Immature natural killer cell (primary cell): ENCODE measurements at regions not wholly inside any gene's neighbourhood (a gene's known extent, or its start where the extent isn't known, plus 50 kb on each side); places are given as distances from the start of the nearest gene placed in this dataset.
"Not testable (repeated sequence)": the region's sequence is repeated elsewhere in the genome, so short reads cannot be mapped to it uniquely, and the experiment has no call there.

Experiments used
- DNase-seq, 3 donors: peaks; one replicate each; pipeline ENCODE4 v3.0.0; 2022; ENCODE audit warnings: mixed read lengths in 1 of 3
- H3K27ac Mint-ChIP-seq, 6 donors: one replicate each; pipeline ENCODE4 v1.8.0; 2020; ENCODE audit warnings: mixed read lengths in 6 of 6, mild to moderate bottlenecking in 5 of 6, inconsistent platforms in 4 of 6, moderate library complexity in 3 of 6
- H3K27me3 Mint-ChIP-seq, 3 donors: one replicate each; pipeline ENCODE4 v1.8.0; 2020 to 2021; ENCODE audit warnings: low read depth in 3 of 3, mild to moderate bottlenecking in 3 of 3, mixed read lengths in 3 of 3, moderate library complexity in 3 of 3, inconsistent platforms in 1 of 3
- H3K36me3 Mint-ChIP-seq, 3 donors: one replicate each; pipeline ENCODE4 v1.8.0; 2020; ENCODE audit warnings: mixed read lengths in 3 of 3, inconsistent platforms in 2 of 3, mild to moderate bottlenecking in 2 of 3
- H3K4me1 Mint-ChIP-seq, 2 donors: one replicate each; pipeline ENCODE4 v1.8.0; 2020; ENCODE audit warnings: inconsistent platforms in 2 of 2, mild to moderate bottlenecking in 2 of 2, mixed read lengths in 2 of 2, moderate library complexity in 1 of 2
- H3K4me3 Mint-ChIP-seq, 5 donors: one replicate each; pipeline ENCODE4 v1.8.0; 2020; ENCODE audit warnings: mild to moderate bottlenecking in 5 of 5, mixed read lengths in 5 of 5, inconsistent platforms in 3 of 5, moderate library complexity in 3 of 5
- H3K9me3 Mint-ChIP-seq, 6 donors: one replicate each; pipeline ENCODE4 v1.8.0; 2020; ENCODE audit warnings: mild to moderate bottlenecking in 6 of 6, mixed read lengths in 6 of 6, inconsistent platforms in 4 of 6, moderate library complexity in 3 of 6

DNA sequence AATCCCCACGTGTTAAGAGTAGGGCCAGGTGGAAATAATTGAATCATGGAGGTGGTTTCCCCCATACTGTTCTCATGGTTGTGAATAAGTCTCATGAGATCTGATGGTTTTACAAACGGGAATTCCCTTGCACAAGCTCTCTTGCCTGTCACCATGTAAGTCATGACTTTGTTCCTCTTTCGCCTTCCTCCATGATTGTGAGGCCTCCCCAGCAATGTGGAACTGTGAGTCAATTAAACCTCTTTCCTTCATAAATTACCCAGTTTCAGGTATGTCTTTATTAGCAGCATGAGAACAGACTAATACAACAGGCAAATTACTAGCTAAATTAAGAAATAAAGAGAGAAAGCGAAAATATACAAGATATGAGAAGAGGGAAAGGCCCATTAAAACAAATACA lies 1822.6 kb upstream of the PIK3C3 start:
- H3K36me3 Mint-ChIP-seq, H3K27me3 Mint-ChIP-seq, H3K4me3 Mint-ChIP-seq, H3K4me1 Mint-ChIP-seq, DNase-seq, H3K27ac Mint-ChIP-seq: not testable (repeated sequence)
- H3K9me3 Mint-ChIP-seq: peaks cover 0 to 43% (median 21%) of the 10 kb centered on the region in 6 donors

DNA sequence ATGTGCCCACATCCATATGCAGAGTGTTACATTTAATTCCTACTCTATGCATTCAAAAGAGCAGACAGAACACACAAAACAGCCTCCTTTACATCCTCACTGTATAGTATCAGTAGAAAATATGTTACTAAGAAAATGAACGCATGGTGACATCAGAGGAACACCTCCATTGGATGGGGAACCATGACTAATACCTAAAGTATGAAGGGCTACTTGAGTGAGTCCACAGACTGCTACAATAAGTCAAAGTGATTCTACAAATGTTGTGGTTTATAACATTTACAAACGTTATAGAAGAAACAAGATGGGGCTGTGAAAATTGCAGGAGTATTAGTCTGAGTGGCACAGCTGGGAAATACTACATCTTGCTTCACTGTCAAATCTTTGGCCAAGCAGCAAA lies 1830.9 kb upstream of the PIK3C3 start:
- no peak for DNase-seq
- no peaks in the 10 kb centered on the region for H3K4me1 Mint-ChIP-seq
- peaks cover 10 to 69% (median 23%) of the 10 kb centered on the region in 6 donors for H3K9me3 Mint-ChIP-seq
- H3K27me3 Mint-ChIP-seq: peaks cover 0 to 2% (median 0%) of the 10 kb centered on the region in 3 donors
- peaks cover 0 to 4% (median 0%) of the 10 kb centered on the region in 3 donors for H3K36me3 Mint-ChIP-seq
- no peak overlapping the region for H3K4me3 Mint-ChIP-seq
- H3K27ac Mint-ChIP-seq: no peak overlapping the region

DNA sequence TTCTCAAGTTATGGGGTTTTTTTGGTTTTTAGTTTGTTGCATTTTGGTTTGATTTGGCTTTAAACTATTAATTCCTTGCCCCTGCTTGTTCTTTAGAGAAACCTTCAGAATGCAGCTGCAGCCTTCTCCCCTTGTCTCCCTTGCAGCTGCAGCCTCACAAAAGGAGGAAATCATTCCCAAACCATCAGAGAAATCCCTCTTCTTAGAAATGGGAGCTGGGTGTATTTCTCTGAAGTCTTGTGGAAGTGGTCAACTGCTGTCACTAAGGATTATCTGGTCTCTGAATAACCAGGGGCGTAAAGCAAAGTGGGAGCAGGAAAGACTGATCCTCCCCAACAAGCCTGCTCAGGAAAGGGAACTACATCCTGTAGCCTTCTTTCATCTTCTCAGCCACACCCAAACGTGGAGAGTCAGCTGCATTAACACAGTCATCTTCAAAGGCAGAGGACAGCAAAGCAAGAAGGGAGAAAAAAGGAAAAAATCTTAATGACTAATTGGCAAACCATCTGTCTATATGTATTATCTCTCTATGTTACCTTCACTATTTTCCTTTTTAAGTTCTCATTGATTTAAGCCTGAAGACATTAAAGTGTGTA lies 1834.1 kb upstream of the PIK3C3 start:
- peaks cover 0 to 2% (median 0%) of the 10 kb centered on the region in 3 donors for H3K27me3 Mint-ChIP-seq
- no peak for DNase-seq
- H3K36me3 Mint-ChIP-seq: peaks cover 0 to 4% (median 0%) of the 10 kb centered on the region in 3 donors
- H3K4me3 Mint-ChIP-seq: no peak overlapping the region
- no peak overlapping the region for H3K27ac Mint-ChIP-seq
- peaks cover 4 to 71% (median 32%) of the 10 kb centered on the region in 6 donors for H3K9me3 Mint-ChIP-seq
- no peaks in the 10 kb centered on the region for H3K4me1 Mint-ChIP-seq

DNA sequence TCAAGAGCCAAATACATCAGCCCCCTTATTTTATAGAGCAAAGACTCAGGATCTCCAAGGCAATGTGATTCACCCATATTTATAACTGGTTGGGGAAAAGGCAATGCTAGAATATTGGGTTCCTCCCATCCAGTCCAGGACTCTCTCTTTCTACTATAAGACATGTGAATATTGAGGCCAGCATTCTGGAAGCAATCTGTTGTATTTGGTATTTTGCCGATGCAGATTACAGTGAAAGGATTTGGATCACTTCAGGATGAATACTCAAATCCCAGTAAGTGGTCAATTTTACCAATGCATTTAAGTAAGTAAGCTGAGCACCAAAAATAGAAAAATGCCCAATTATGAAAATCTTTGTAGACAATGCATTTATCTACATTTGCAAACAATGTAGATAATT lies 1834.7 kb upstream of the PIK3C3 start:
- DNase-seq: no peak
- Mint-ChIP-seq H3K36me3 (peaks cover 0 to 4% (median 0%) of the 10 kb centered on the region in 3 donors), H3K27me3 (peaks cover 0 to 2% (median 0%) of the 10 kb centered on the region in 3 donors), H3K4me1 (no peaks in the 10 kb centered on the region), H3K9me3 (peaks cover 7 to 71% (median 35%) of the 10 kb centered on the region in 6 donors), H3K27ac (no peak overlapping the region), H3K4me3 (no peak overlapping the region)

DNA sequence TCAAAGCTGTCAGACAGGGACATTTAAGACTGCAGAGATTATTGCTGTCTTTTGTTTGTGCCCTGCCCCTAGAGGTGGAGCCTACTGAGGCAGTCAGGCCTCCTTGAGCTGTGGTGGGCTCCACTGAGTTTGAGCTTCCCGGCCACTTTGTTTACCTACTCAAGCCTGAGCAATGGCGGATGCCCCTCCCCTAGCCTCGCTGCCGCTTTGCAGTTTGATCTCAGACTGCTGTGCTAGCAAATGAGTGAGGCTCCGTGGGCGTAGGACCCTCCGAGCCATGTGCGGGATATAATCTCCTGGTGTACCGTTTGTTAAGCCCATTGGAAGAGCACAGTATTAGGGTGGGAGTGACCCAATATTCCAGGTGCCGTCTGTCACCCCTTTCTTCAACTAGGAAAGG lies 1835.5 kb upstream of the PIK3C3 start:
- not testable (repeated sequence) for H3K4me1 Mint-ChIP-seq, H3K27ac Mint-ChIP-seq, H3K36me3 Mint-ChIP-seq, H3K27me3 Mint-ChIP-seq, DNase-seq, H3K4me3 Mint-ChIP-seq
- peaks cover 6 to 64% (median 34%) of the 10 kb centered on the region in 6 donors for H3K9me3 Mint-ChIP-seq

DNA sequence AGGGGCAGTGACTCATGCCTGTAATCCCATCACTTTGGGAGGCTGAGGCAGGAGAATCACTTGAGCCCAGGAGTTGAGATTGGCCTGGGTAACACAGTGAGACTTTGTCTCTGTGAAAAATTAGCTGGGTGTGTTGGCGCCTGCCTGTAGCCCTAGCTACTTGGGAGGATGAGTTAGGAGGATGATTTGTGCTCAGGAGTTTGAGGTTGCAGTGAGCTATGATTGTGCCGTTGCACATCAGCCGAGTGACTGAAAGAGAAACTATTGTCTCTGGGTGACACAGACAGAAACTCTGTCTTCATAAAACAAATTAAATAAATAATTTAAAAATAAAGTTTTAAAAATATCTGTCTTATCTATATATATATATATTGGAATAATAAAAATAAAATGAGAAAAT lies 1844.6 kb upstream of the PIK3C3 start:
- peaks cover 0 to 2% (median 0%) of the 10 kb centered on the region in 3 donors for H3K27me3 Mint-ChIP-seq
- H3K27ac Mint-ChIP-seq: no peak overlapping the region
- peaks cover 5 to 32% (median 12%) of the 10 kb centered on the region in 6 donors for H3K9me3 Mint-ChIP-seq
- no peaks in the 10 kb centered on the region for H3K4me1 Mint-ChIP-seq
- H3K4me3 Mint-ChIP-seq: no peak overlapping the region
- no peaks in the 10 kb centered on the region for H3K36me3 Mint-ChIP-seq
- no peak for DNase-seq

DNA sequence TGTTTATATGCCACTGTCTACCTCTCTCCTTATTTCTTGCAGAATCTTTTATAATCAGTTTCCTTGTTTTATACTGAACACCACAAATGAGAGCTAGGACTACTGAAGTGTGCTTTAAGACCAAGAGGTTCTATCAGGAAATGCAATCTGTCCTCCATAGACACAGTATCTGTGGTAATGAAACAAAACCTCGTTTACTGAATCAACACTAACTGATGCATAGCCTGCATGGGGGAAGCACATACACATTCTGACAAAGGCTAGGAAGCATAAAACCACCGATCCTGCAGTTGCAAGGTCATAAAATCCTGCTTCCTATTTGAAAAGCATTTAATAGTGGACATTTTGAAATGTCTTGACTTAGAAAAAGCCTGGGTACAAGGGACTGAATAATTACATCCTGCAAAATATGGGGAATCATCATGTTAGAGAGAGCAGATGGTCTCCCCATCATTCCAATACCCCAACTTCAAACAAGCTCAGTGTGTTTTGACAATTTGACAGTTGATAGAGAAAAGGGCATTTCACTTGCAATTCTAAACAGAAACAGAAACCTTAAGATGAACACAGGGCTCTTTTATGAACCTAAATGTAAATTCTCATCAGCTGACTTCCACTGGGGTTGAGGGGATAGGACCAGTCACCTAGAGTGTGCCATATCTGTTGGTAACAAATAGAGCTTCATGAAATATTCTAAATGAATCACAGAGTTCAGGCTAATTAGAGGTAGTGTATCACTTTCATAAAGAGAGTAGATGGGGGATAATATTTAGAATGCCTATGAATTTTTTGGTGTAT lies 1845.6 kb upstream of the PIK3C3 start:
- Mint-ChIP-seq H3K9me3 (peaks cover 7 to 40% (median 11%) of the 10 kb centered on the region in 6 donors), H3K4me1 (no peaks in the 10 kb centered on the region), H3K27ac (no peak overlapping the region), H3K36me3 (no peaks in the 10 kb centered on the region), H3K4me3 (no peak overlapping the region), H3K27me3 (peaks cover 0 to 2% (median 0%) of the 10 kb centered on the region in 3 donors)
- no peak for DNase-seq

DNA sequence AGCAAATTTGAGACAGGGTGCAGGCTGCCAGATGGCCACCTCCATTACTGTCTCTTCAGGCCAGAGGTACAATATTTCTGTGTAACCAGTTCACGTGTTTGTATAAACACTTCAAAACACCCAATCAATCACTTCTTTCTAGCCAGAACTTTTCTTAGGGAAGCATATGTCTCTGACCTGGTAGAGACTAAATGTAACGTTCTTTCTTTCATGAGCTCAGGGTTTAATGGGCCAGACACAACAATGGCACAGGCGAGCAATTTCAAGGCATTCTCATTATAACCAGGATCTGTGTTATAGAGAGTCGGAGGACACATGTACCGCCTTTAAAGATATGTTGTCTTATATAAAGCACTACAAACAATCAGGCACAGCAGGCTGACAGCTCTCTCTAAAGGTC lies 1846.4 kb upstream of the PIK3C3 start:
- H3K4me3 Mint-ChIP-seq: no peak overlapping the region
- no peak overlapping the region for H3K27ac Mint-ChIP-seq
- no peaks in the 10 kb centered on the region for H3K4me1 Mint-ChIP-seq
- peaks cover 0 to 2% (median 0%) of the 10 kb centered on the region in 3 donors for H3K27me3 Mint-ChIP-seq
- peaks cover 8 to 48% (median 15%) of the 10 kb centered on the region in 6 donors for H3K9me3 Mint-ChIP-seq
- DNase-seq: no peak
- no peaks in the 10 kb centered on the region for H3K36me3 Mint-ChIP-seq

DNA sequence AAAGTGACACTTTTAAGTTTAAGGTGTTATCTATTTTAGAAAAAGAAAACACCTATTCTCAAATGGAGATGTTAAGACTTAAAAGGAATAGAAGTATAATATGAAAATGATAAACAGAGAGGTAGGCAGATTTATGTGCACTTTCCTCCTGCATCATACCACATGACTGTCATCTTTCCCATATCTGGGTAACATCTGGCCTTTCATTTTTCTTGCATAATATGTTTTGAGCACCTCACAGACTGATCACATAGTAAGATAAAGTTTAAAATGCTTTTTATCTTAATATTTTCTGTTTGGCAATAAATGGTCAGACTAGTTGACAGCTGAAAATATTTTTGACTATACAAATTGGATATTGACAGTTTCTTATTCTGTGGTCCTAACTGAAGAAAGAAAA lies 1852.1 kb upstream of the PIK3C3 start:
- no peak overlapping the region for H3K4me3 Mint-ChIP-seq
- no peak for DNase-seq
- H3K4me1 Mint-ChIP-seq: no peaks in the 10 kb centered on the region
- H3K27me3 Mint-ChIP-seq: no peaks in the 10 kb centered on the region
- no peak overlapping the region for H3K27ac Mint-ChIP-seq
- H3K9me3 Mint-ChIP-seq: peaks cover 10 to 38% (median 12%) of the 10 kb centered on the region in 6 donors
- H3K36me3 Mint-ChIP-seq: no peaks in the 10 kb centered on the region

DNA sequence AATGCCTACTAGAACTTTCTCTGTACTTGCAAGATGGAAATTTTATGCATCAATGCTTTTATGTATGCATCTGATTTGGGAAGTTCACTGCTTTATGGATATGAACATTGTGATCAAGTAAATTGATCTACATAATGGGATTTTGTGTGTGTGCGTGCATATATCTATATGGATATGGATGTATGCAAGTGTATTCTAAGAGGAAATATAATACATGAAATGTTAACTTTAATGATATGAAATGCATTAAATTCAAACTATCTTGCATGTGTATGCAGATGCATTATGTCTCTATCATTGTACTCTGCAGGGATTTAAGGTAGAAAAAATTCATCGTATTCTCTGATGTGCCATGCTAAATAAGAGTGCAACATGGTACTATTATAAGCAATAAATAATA lies 1855.4 kb upstream of the PIK3C3 start:
- peaks cover 3 to 35% (median 14%) of the 10 kb centered on the region in 6 donors for H3K9me3 Mint-ChIP-seq
- H3K36me3 Mint-ChIP-seq: no peaks in the 10 kb centered on the region
- no peaks in the 10 kb centered on the region for H3K27me3 Mint-ChIP-seq
- no peak overlapping the region for H3K27ac Mint-ChIP-seq
- H3K4me1 Mint-ChIP-seq: no peaks in the 10 kb centered on the region
- no peak for DNase-seq
- H3K4me3 Mint-ChIP-seq: no peak overlapping the region

DNA sequence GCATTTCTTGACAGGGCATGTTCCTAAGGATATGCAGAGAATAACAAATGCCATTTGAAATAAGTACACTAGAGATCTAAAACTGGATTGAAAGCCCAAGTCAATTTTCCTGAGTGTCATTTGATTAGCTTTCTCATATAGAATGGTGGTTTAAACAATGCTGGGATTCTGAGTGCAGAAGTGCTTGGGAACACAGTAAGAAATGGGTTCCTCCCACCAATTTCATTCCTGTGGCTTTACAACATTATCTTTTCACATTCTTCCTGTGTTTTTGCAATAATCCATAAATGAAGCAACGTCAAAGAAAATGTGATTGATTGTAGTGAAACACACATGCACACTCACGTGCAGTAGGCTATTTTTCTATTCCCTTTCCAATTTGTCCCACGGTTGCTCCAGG lies 1858.4 kb upstream of the PIK3C3 start:
- Mint-ChIP-seq H3K4me1 (no peaks in the 10 kb centered on the region), H3K27ac (no peak overlapping the region), H3K4me3 (no peak overlapping the region), H3K36me3 (no peaks in the 10 kb centered on the region), H3K27me3 (no peaks in the 10 kb centered on the region), H3K9me3 (peaks cover 3 to 42% (median 12%) of the 10 kb centered on the region in 6 donors)
- no peak for DNase-seq

DNA sequence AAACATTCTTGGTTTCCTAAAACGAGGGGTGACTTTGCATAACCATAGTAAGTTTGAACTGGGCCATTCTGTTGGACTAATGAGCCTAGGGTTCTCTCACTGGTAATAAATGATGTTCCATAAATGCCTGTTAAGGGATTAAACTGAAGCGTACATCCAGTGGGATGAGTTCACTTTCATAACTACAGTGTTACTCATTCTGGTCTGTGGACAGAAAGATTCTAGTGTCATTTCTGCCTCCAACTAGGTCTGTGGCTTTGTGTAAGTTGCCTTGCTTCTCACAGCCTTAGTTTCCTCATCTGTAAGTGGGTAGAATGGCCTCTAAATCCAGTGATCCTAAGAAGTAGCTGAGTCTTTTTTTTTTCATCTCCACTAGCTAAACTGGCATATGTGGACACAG lies 1860.6 kb upstream of the PIK3C3 start:
- no peaks in the 10 kb centered on the region for H3K36me3 Mint-ChIP-seq
- no peaks in the 10 kb centered on the region for H3K4me1 Mint-ChIP-seq
- peaks cover 5 to 42% (median 11%) of the 10 kb centered on the region in 6 donors for H3K9me3 Mint-ChIP-seq
- no peaks in the 10 kb centered on the region for H3K27me3 Mint-ChIP-seq
- H3K4me3 Mint-ChIP-seq: no peak overlapping the region
- no peak overlapping the region for H3K27ac Mint-ChIP-seq
- no peak for DNase-seq

DNA sequence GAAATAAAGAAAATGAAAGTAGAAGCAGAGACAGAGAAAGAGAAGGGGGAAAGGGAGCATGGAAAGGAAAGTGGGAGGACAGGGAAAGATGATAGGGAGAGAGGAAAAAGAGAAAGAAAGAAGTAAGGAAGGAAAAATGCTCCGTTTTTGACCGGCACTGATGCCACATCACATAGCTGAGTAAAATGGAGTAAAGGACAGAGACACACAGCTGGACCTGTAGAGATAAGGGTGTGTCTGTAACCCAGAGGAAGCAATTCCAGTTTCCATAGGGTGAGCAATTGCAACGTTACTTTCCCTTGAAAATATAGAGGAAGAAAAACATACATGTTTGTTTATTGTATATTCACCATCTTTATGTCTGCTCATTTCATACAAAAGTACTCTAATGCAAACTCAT lies 1866.9 kb upstream of the PIK3C3 start:
- no peak overlapping the region for H3K4me3 Mint-ChIP-seq
- H3K36me3 Mint-ChIP-seq: no peaks in the 10 kb centered on the region
- no peak overlapping the region for H3K27ac Mint-ChIP-seq
- H3K9me3 Mint-ChIP-seq: peaks cover 4 to 55% (median 16%) of the 10 kb centered on the region in 6 donors
- H3K4me1 Mint-ChIP-seq: no peaks in the 10 kb centered on the region
- no peaks in the 10 kb centered on the region for H3K27me3 Mint-ChIP-seq
- DNase-seq: no peak

DNA sequence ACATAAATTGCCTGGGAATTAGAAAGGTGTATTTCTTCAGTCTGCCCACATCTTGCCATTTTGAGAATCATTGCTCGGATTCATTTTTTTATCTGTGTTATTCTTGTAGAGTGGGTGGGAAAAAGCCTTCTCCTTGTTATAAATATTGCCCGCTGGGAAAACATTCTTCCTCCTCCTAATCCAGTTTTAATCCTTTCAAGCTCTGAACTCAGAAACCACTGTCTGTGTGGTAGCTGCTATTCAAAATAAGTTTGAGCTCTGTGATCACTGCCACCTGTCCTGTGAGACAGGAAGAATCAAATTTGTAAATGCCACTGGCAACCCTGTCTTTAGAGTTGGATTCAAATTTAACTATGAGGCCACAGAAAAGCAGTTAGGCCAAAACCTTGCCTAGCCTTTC lies 1875.2 kb upstream of the PIK3C3 start:
- peaks cover 2 to 41% (median 15%) of the 10 kb centered on the region in 6 donors for H3K9me3 Mint-ChIP-seq
- H3K4me3 Mint-ChIP-seq: no peak overlapping the region
- H3K36me3 Mint-ChIP-seq: peaks cover 0 to 3% (median 0%) of the 10 kb centered on the region in 3 donors
- H3K27ac Mint-ChIP-seq: no peak overlapping the region
- DNase-seq: no peak
- H3K4me1 Mint-ChIP-seq: no peaks in the 10 kb centered on the region
- peaks cover 0 to 1% (median 0%) of the 10 kb centered on the region in 3 donors for H3K27me3 Mint-ChIP-seq
